ENCODE measurements at regions not wholly inside any gene's neighbourhood (a gene's known extent, or its start where the extent isn't known, plus 50 kb on each side); places are given as distances from the start of the nearest gene placed in this dataset.
"Not testable (repeated sequence)": the region's sequence is repeated elsewhere in the genome, so short reads cannot be mapped to it uniquely, and the experiment has no call there.

- intact Hi-C loops (cut with micrococcal nuclease) = no loop called here
- DNase-seq = no peak
- H3K36me3 ChIP-seq = no peaks in the 10 kb centered on the region
- H3K27me3 ChIP-seq (ENCODE audit: low read depth) = peaks cover 25% of the 10 kb centered on the region
- H3K4me3 ChIP-seq = no peak overlapping the region
- no peaks in the 10 kb centered on the region for H3K9me3 ChIP-seq (replicated peaks)
- TF ChIP-seq CTCF (IDR thresholded peaks at IDR 0.05; ENCODE audit: borderline replicate concordance) = no peak
- H3K4me1 ChIP-seq = no peaks in the 10 kb centered on the region
- H3K27ac ChIP-seq (replicated peaks) = no peak overlapping the region
These were observed 158.3 kb upstream of the C2CD4B start for GRCh38 chr15:62323353-62323890.

DNA sequence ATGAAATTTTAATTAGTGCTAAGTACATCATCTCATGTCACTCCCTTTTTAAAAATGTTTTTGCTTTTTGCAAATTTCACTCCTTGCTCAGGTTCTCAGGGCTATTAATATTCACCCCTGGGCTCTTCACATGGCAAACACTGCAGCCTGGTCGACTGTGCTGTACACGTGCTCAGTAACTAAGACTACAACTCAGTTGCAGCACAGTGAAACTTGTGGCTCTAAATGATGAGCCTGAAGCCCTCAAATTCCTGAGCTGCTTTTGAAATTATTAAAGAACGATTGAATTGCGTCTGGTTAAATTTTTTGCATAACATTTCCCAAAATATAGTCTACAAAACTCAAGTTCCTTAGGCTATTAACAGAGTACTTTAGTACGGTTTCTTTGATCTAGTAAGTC lies 159.3 kb upstream of the C2CD4B start:
- Histone ChIP-seq H3K27me3 (ENCODE audit: low read depth) (peaks cover 25% of the 10 kb centered on the region), H3K36me3 (no peaks in the 10 kb centered on the region), H3K27ac (replicated peaks) (no peak overlapping the region), H3K4me3 (no peak overlapping the region), H3K9me3 (replicated peaks) (no peaks in the 10 kb centered on the region), H3K4me1 (no peaks in the 10 kb centered on the region)
- TF ChIP-seq CTCF (IDR thresholded peaks at IDR 0.05; ENCODE audit: borderline replicate concordance) = no peak
- intact Hi-C loops (cut with micrococcal nuclease) = no loop called here
- no peak for DNase-seq

- no peaks in the 10 kb centered on the region for H3K9me3 ChIP-seq (replicated peaks)
- DNase-seq = no peak
- no peak for TF ChIP-seq CTCF (IDR thresholded peaks at IDR 0.05; ENCODE audit: borderline replicate concordance)
- H3K4me3 ChIP-seq = no peak overlapping the region
- peaks cover 25% of the 10 kb centered on the region for H3K27me3 ChIP-seq (ENCODE audit: low read depth)
- H3K36me3 ChIP-seq = no peaks in the 10 kb centered on the region
- H3K4me1 ChIP-seq = no peaks in the 10 kb centered on the region
- intact Hi-C loops (cut with micrococcal nuclease) = no loop called here
- no peak overlapping the region for H3K27ac ChIP-seq (replicated peaks)
These were observed 160.5 kb upstream of the C2CD4B start for GRCh38 chr15:62325597-62325996.

GRCh38 chr15:62326460-62327011 lies 161.5 kb upstream of the C2CD4B start:
- no peaks in the 10 kb centered on the region for H3K4me1 ChIP-seq
- H3K27ac ChIP-seq (replicated peaks) = no peak overlapping the region
- H3K9me3 ChIP-seq (replicated peaks) = no peaks in the 10 kb centered on the region
- no peak for TF ChIP-seq CTCF (IDR thresholded peaks at IDR 0.05; ENCODE audit: borderline replicate concordance)
- intact Hi-C loops (cut with micrococcal nuclease) = no loop called here
- H3K4me3 ChIP-seq = no peak overlapping the region
- no peak for DNase-seq
- peaks cover 25% of the 10 kb centered on the region for H3K27me3 ChIP-seq (ENCODE audit: low read depth)
- H3K36me3 ChIP-seq = no peaks in the 10 kb centered on the region

- no peaks in the 10 kb centered on the region for H3K36me3 ChIP-seq
- no peak overlapping the region for H3K4me3 ChIP-seq
- DNase-seq = no peak
- H3K27ac ChIP-seq (replicated peaks) = no peak overlapping the region
- TF ChIP-seq CTCF (IDR thresholded peaks at IDR 0.05; ENCODE audit: borderline replicate concordance) = no peak
- no peaks in the 10 kb centered on the region for H3K9me3 ChIP-seq (replicated peaks)
- intact Hi-C loops (cut with micrococcal nuclease) = no loop called here
- H3K27me3 ChIP-seq (ENCODE audit: low read depth) = peaks cover 22% of the 10 kb centered on the region
- H3K4me1 ChIP-seq = no peaks in the 10 kb centered on the region
These were observed 162.3 kb upstream of the C2CD4B start for GRCh38 chr15:62327406-62327805.

DNA sequence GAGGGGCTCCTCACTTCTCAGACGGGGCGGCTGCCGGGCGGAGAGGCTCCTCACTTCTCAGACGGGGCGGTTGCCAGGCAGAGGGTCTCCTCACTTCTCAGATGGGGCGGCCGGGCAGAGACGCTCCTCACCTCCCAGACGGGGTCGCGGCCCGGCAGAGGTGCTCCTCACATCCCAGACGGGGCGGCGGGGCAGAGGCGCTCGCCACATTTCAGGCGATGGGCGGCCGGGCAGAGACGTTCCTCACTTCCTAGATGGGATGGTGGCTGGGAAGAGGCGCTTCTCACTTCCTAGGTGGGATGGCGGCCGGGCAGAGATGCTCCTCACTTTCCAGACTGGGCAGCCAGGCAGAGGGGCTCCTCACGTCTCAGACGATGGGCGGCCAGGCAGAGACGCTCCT lies 167.4 kb upstream of the C2CD4B start:
- H3K4me3 ChIP-seq; H3K4me1 ChIP-seq; H3K27ac ChIP-seq (replicated peaks); H3K27me3 ChIP-seq (ENCODE audit: low read depth); H3K9me3 ChIP-seq (replicated peaks); DNase-seq; H3K36me3 ChIP-seq; intact Hi-C loops (cut with micrococcal nuclease): not testable (repeated sequence)
